Endothelial cell of umbilical vein (primary cell): ENCODE measurements at regions not wholly inside any gene's neighbourhood (a gene's known extent, or its start where the extent isn't known, plus 50 kb on each side); places are given as distances from the start of the nearest gene placed in this dataset.

Experiments used
- BruUV-seq: library from RNA; stranded (reverse); fragments of 400-500 nt; replicated peaks from 2 replicates; lab custom pipeline; 2021; lab: Mats Ljungman, UMichigan
- CTCF ChIA-PET: fragments of 300-600, 350-600 bp; sonication (Branson Sonifier 250); formaldehyde crosslinking; loops from one replicate; lab custom pipeline; 2021; ENCODE audit warnings: antibody characterized with exemption, inconsistent platforms; lab: Charles Lee
- POLR2A ChIA-PET: fragments of 300-600, 350-600 bp; sonication (Branson Sonifier 250); formaldehyde crosslinking; loops from one replicate; lab custom pipeline; 2021; ENCODE audit warnings: antibody characterized with exemption, inconsistent platforms; lab: Charles Lee
- DNase-seq: peaks from one replicate; pipeline ENCODE4 v3.0.0-alpha.2; 2011; ENCODE audit warnings: low read depth, low spot score
- FAIRE-seq: peaks from 2 replicates; lab custom pipeline; 2011; peaks lifted over from hg19 to GRCh38; lab: Jason Lieb, UNC
- H2AFZ ChIP-seq: 2 replicates; pipeline ENCODE4 v1.6.0; 2012; ENCODE audit warnings: low read depth, low read length, control low read depth, inconsistent platforms
- H3K27ac ChIP-seq: 2 replicates; pipeline ENCODE4 v1.5.1; 2011; ENCODE audit warnings: low read depth, mild to moderate bottlenecking, control low read depth, low read length, moderate library complexity; ENCODE audit not compliant: insufficient read depth
- H3K27me3 ChIP-seq, 2 experiments: 2 replicates each; pipeline versions ENCODE4 v1.6.0 to v1.6.1; 2011; ENCODE audit warnings: low read length in 2 of 2, mixed read lengths in 1 of 2; ENCODE audit not compliant: control insufficient read depth in 2 of 2, insufficient read depth in 2 of 2
- H3K36me3 ChIP-seq, 2 experiments: 2 replicates in 1 of 2; 3 replicates in 1 of 2; pipeline ENCODE4 v1.5.1; 2011; ENCODE audit warnings: low read length in 2 of 2, mild to moderate bottlenecking in 1 of 2, moderate library complexity in 1 of 2; ENCODE audit not compliant: control insufficient read depth in 2 of 2, insufficient read depth in 2 of 2; ENCODE audit errors: extremely low read depth in 1 of 2
- H3K4me1 ChIP-seq: 3 replicates; pipeline ENCODE4 v1.5.1; 2011; ENCODE audit warnings: mild to moderate bottlenecking, low read length; ENCODE audit not compliant: control insufficient read depth, insufficient read depth; ENCODE audit errors: extremely low read depth
- H3K4me2 ChIP-seq: 2 replicates; pipeline ENCODE4 v1.6.1; 2011; ENCODE audit warnings: low read length, control low read depth, mixed read lengths; ENCODE audit not compliant: insufficient read depth
- H3K4me3 ChIP-seq, 3 experiments: fragments of 200-600 bp in 1 of 3; sonication (generic), shearing (Covaris generic) in 1 of 3; replicated peaks in 1 of 3; 2 replicates each; pipeline ENCODE4 v1.5.1; 2011 to 2016; ENCODE audit warnings: control low read depth in 3 of 3, low read length in 3 of 3, mild to moderate bottlenecking in 2 of 3, inconsistent platforms in 1 of 3, low read depth in 1 of 3, moderate library complexity in 1 of 3; ENCODE audit not compliant: insufficient read depth in 1 of 3
- H3K79me2 ChIP-seq: 2 replicates; pipeline ENCODE4 v1.6.0; 2012; ENCODE audit warnings: low read length, inconsistent platforms; ENCODE audit not compliant: control insufficient read depth, insufficient read depth
- H3K9ac ChIP-seq: replicated peaks from 2 replicates; pipeline ENCODE3; 2011; ENCODE audit warnings: low read length, control low read depth; ENCODE audit not compliant: insufficient read depth; ENCODE audit errors: extremely low read depth
- H3K9me1 ChIP-seq: replicated peaks from 3 replicates; pipeline ENCODE4 v1.6.0; 2011; ENCODE audit warnings: mild to moderate bottlenecking, low read length; ENCODE audit not compliant: control insufficient read depth, insufficient read depth; ENCODE audit errors: extremely low read depth
- H3K9me3 ChIP-seq: replicated peaks from 2 replicates; pipeline ENCODE4 v1.5.1; 2012; ENCODE audit warnings: low read length, inconsistent platforms; ENCODE audit not compliant: control insufficient read depth, insufficient read depth
- H4K20me1 ChIP-seq: replicated peaks from 2 replicates; pipeline ENCODE3; 2011; ENCODE audit warnings: mild to moderate bottlenecking, low read length; ENCODE audit not compliant: control insufficient read depth, insufficient read depth; ENCODE audit errors: extremely low read depth
- CTCF ChIP-seq, 2 donors: IDR thresholded peaks; 1 replicate in 1 of 2; 2 replicates in 1 of 2; pipeline ENCODE4 v1.5.1; 2011; ENCODE audit warnings: low read length in 2 of 2, mild to moderate bottlenecking in 2 of 2, moderate library complexity in 2 of 2, control low read depth in 1 of 2, inconsistent platforms in 1 of 2, low read depth in 1 of 2; ENCODE audit not compliant: insufficient read depth in 1 of 2; ENCODE audit errors: extremely low read depth in 1 of 2
- EZH2 ChIP-seq: IDR thresholded peaks from 2 replicates; pipeline ENCODE4 v1.6.1; 2012; ENCODE audit warnings: borderline replicate concordance, low read depth, mild to moderate bottlenecking, moderate library complexity, low read length, inconsistent platforms; ENCODE audit not compliant: severe bottlenecking
- FOS ChIP-seq: IDR thresholded peaks from 2 replicates; pipeline ENCODE4 v1.6.1; 2011; ENCODE audit warnings: mild to moderate bottlenecking, low read length, moderate library complexity, borderline replicate concordance; ENCODE audit not compliant: insufficient read depth
- GATA2 ChIP-seq: IDR thresholded peaks from 2 replicates; pipeline ENCODE4 v1.7.0; 2011; ENCODE audit warnings: low read depth, mild to moderate bottlenecking, moderate library complexity, mixed read lengths, low read length; ENCODE audit not compliant: insufficient read length, insufficient read depth
- JUN ChIP-seq: IDR thresholded peaks from 2 replicates; pipeline ENCODE4 v1.6.1; 2011; ENCODE audit warnings: borderline replicate concordance, low read depth; ENCODE audit not compliant: insufficient read length, insufficient read depth
- MAX ChIP-seq: IDR thresholded peaks from 2 replicates; pipeline ENCODE4 v1.6.1; 2011; ENCODE audit not compliant: insufficient read depth, insufficient read length
- MYC ChIP-seq: IDR thresholded peaks from one replicate; pipeline ENCODE4 v1.6.1; 2011; ENCODE audit warnings: mild to moderate bottlenecking, low read depth, low read length
- POLR2A ChIP-seq: IDR thresholded peaks from 2 replicates; pipeline ENCODE4 v1.6.1; 2012; ENCODE audit warnings: low read depth, mild to moderate bottlenecking, control low read depth, low read length
- POLR2AphosphoS5 ChIP-seq: IDR thresholded peaks from 2 replicates; pipeline ENCODE4 v1.6.1; 2012; ENCODE audit warnings: low read depth, mild to moderate bottlenecking, control low read depth, low read length, moderate library complexity; ENCODE audit not compliant: insufficient read depth
- dilution Hi-C: fragments of 300-500 bp; cut with MboI; formaldehyde crosslinking; loops from one replicate; pipeline ENCODE4 v1.15.0; 2019; ENCODE audit warnings: low sequenced_read_pairs; ENCODE audit not compliant: extremely low pct_ligation_motif_present
- intact Hi-C: fragments of 100-400 bp; cut with micrococcal nuclease; formaldehyde crosslinking; loops from one replicate; pipeline ENCODE4 v1.10.0; 2022

- DNase-seq (no peak), FAIRE-seq (no peak)
- H3K9me1 ChIP-seq = no peaks in the 10 kb centered on the region
These were observed 86.3 kb upstream of the TOM1L1 start for GRCh38 chr17:54814371-54814770.

GRCh38 chr17:54834086-54834485 lies 66.6 kb upstream of the TOM1L1 start:
- DNase-seq = no peak
- no peaks in the 10 kb centered on the region for H3K27me3 ChIP-seq
- no peak for FAIRE-seq
- no peaks in the 10 kb centered on the region for H3K79me2 ChIP-seq
- H2AFZ ChIP-seq = no peak overlapping the region
- TF ChIP-seq POLR2AphosphoS5 (no peak), MAX (no peak), CTCF (IDR thresholded peaks at IDR 0.05; ENCODE audit: extremely low read depth in 1 of 2, insufficient read depth in 1 of 2, low read depth in 1 of 2, low read length in 2 of 2) (no peak), EZH2 (no peak), JUN (no peak), POLR2A (no peak), GATA2 (no peak), MYC (no peak), FOS (no peak)
- ChIA-PET POLR2A (no interaction called here), CTCF (no interaction called here)
- H4K20me1 ChIP-seq = no peaks in the 10 kb centered on the region
- no peak overlapping the region for H3K27ac ChIP-seq
- H3K9me3 ChIP-seq = peaks cover 5% of the 10 kb centered on the region
- H3K4me1 ChIP-seq = no peaks in the 10 kb centered on the region
- no peak overlapping the region for H3K9ac ChIP-seq
- intact Hi-C loops (no loop called here), dilution Hi-C loops (no loop called here)
- H3K9me1 ChIP-seq = no peaks in the 10 kb centered on the region
- no peak overlapping the region for H3K4me3 ChIP-seq
- no peak overlapping the region for H3K4me2 ChIP-seq
- no TSS peak for BruUV-seq
- H3K36me3 ChIP-seq = no peaks in the 10 kb centered on the region

More at GRCh38 chr17:54814371-54814770, 86.3 kb upstream of the TOM1L1 start:
- no peaks in the 10 kb centered on the region for H3K27me3 ChIP-seq
- BruUV-seq = no TSS peak
- ChIA-PET CTCF (no interaction called here), POLR2A (no interaction called here)
- no peaks in the 10 kb centered on the region for H3K36me3 ChIP-seq
- dilution Hi-C loops (no loop called here), intact Hi-C loops (no loop called here)
- no peaks in the 10 kb centered on the region for H3K4me1 ChIP-seq
- no peak overlapping the region for H2AFZ ChIP-seq
- H4K20me1 ChIP-seq = no peaks in the 10 kb centered on the region
- H3K9me3 ChIP-seq = peaks cover 2% of the 10 kb centered on the region
- TF ChIP-seq JUN = no peak
- no peak for TF ChIP-seq POLR2A
- TF ChIP-seq MYC = no peak
- no peak for TF ChIP-seq CTCF (IDR thresholded peaks at IDR 0.05; ENCODE audit: extremely low read depth in 1 of 2, insufficient read depth in 1 of 2, low read depth in 1 of 2, low read length in 2 of 2)
- no peak for TF ChIP-seq POLR2AphosphoS5
- H3K27ac ChIP-seq = no peak overlapping the region
- H3K4me3 ChIP-seq = no peak overlapping the region
- H3K9ac ChIP-seq = no peak overlapping the region
- H3K79me2 ChIP-seq = no peaks in the 10 kb centered on the region
- H3K4me2 ChIP-seq = no peak overlapping the region
